CD4-positive, alpha-beta T cell (primary cell): ENCODE measurements at regions not wholly inside any gene's neighbourhood (a gene's known extent, or its start where the extent isn't known, plus 50 kb on each side); places are given as distances from the start of the nearest gene placed in this dataset.

Experiments used
- ATAC-seq: fragments of 200-7000 bp; cut with Tn5 transposase; one replicate; pipeline ENCODE4 v1.10.0; 2022; ENCODE audit warnings: mild to moderate bottlenecking; ENCODE audit not compliant: poor library complexity
- CTCF ChIA-PET: fragments of 350-600 bp; sonication (Branson Sonifier 250); formaldehyde crosslinking; loops from one replicate; lab custom pipeline; 2021; ENCODE audit warnings: antibody characterized with exemption, inconsistent platforms; lab: Charles Lee
- POLR2A ChIA-PET: fragments of 350-600 bp; sonication (Branson Sonifier 250); formaldehyde crosslinking; loops from one replicate; lab custom pipeline; 2021; ENCODE audit warnings: antibody characterized with exemption, inconsistent platforms; lab: Charles Lee
- DNase-seq, 14 experiments: peaks; one replicate each; pipeline ENCODE4 v3.0.0-alpha.2; 2013 to 2020; ENCODE audit warnings: mixed read lengths in 2 of 14
- H3K27ac ChIP-seq, 2 donors: one replicate each; pipeline versions ENCODE4 v1.5.1 to v1.7.0; 2013; ENCODE audit warnings: low read length in 2 of 2, low read depth in 1 of 2, mild to moderate bottlenecking in 1 of 2
- H3K27me3 ChIP-seq, 2 experiments: 1 replicate in 1 of 2; 2 replicates in 1 of 2; pipeline versions ENCODE4 v1.6.1 to v1.7.0; 2013; ENCODE audit warnings: low read length in 2 of 2, control low read depth in 1 of 2, mild to moderate bottlenecking in 1 of 2, moderate library complexity in 1 of 2; ENCODE audit not compliant: insufficient read depth in 2 of 2, control insufficient read depth in 1 of 2
- H3K36me3 ChIP-seq: one replicate; pipeline ENCODE4 v1.6.1; 2013; ENCODE audit warnings: low read length, control low read depth; ENCODE audit not compliant: insufficient read depth
- H3K4me1 ChIP-seq: one replicate; pipeline ENCODE4 v1.6.1; 2013; ENCODE audit warnings: low read length, control low read depth; ENCODE audit not compliant: insufficient read depth
- H3K4me3 ChIP-seq: one replicate; pipeline ENCODE4 v1.5.1; 2013; ENCODE audit warnings: mild to moderate bottlenecking, low read length, moderate library complexity
- H3K9me3 ChIP-seq, 2 experiments: 1 replicate in 1 of 2; 2 replicates in 1 of 2; pipeline versions ENCODE4 v1.6.1 to v1.7.0; 2013; ENCODE audit warnings: low read length in 2 of 2, mild to moderate bottlenecking in 2 of 2, control low read depth in 1 of 2, moderate library complexity in 1 of 2; ENCODE audit not compliant: control insufficient read depth in 1 of 2, insufficient read depth in 1 of 2
- H3K27ac Mint-ChIP-seq: one replicate; pipeline ENCODE4 v1.8.0; 2020; ENCODE audit warnings: mixed read lengths
- H3K27me3 Mint-ChIP-seq: one replicate; pipeline ENCODE4 v1.8.0; 2021; ENCODE audit warnings: mixed read lengths
- H3K36me3 Mint-ChIP-seq: one replicate; pipeline ENCODE4 v1.8.0; 2021; ENCODE audit warnings: low read depth, mixed read lengths
- H3K4me1 Mint-ChIP-seq: one replicate; pipeline ENCODE4 v1.8.0; 2021; ENCODE audit warnings: low read depth, mixed read lengths
- H3K4me3 Mint-ChIP-seq: one replicate; pipeline ENCODE4 v1.8.0; 2020; ENCODE audit warnings: mild to moderate bottlenecking, mixed read lengths
- H3K9me3 Mint-ChIP-seq: one replicate; pipeline ENCODE4 v1.8.0; 2020; ENCODE audit warnings: mixed read lengths
- intact Hi-C, 2 experiments: fragments of 100-400 bp; cut with DNase I in 1 of 2; cut with micrococcal nuclease in 1 of 2; formaldehyde crosslinking; loops; one replicate each; pipeline versions ENCODE4 v1.15.1 to v1.9.0; 2023 to 2025; cut with DNase I, micrococcal nuclease
- TF ChIP-seq, protein P1 (sequence below): fragments of 200-600 bp; IDR thresholded peaks from one replicate; pipeline ENCODE4 v1.8.0; 2022; ENCODE audit warnings: antibody characterized with exemption, mild to moderate bottlenecking

GRCh38 chr5:152487130-152487529 lies 82.1 kb upstream of the NMUR2 start:
- Mint-ChIP-seq H3K36me3 (no peaks in the 10 kb centered on the region), H3K27me3 (peaks cover 9% of the 10 kb centered on the region), H3K4me1 (no peaks in the 10 kb centered on the region), H3K27ac (no peak overlapping the region), H3K9me3 (peaks cover 2% of the 10 kb centered on the region), H3K4me3 (no peak overlapping the region)
- DNase-seq (no peak), ATAC-seq (no peak)
- POLR2A ChIA-PET = no interaction called here
- H3K36me3 ChIP-seq = no peaks in the 10 kb centered on the region
- intact Hi-C loops = no loop called here
- H3K4me1 ChIP-seq = no peaks in the 10 kb centered on the region
- H3K9me3 ChIP-seq = no peaks in the 10 kb centered on the region
- H3K4me3 ChIP-seq = no peak overlapping the region
- H3K27ac ChIP-seq = no peak overlapping the region
- TF ChIP-seq, protein P1, sequence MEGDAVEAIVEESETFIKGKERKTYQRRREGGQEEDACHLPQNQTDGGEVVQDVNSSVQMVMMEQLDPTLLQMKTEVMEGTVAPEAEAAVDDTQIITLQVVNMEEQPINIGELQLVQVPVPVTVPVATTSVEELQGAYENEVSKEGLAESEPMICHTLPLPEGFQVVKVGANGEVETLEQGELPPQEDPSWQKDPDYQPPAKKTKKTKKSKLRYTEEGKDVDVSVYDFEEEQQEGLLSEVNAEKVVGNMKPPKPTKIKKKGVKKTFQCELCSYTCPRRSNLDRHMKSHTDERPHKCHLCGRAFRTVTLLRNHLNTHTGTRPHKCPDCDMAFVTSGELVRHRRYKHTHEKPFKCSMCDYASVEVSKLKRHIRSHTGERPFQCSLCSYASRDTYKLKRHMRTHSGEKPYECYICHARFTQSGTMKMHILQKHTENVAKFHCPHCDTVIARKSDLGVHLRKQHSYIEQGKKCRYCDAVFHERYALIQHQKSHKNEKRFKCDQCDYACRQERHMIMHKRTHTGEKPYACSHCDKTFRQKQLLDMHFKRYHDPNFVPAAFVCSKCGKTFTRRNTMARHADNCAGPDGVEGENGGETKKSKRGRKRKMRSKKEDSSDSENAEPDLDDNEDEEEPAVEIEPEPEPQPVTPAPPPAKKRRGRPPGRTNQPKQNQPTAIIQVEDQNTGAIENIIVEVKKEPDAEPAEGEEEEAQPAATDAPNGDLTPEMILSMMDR = no peak
- H3K27me3 ChIP-seq = no peaks in the 10 kb centered on the region
- CTCF ChIA-PET = no interaction called here

GRCh38 chr5:152488869-152489268 lies 83.8 kb upstream of the NMUR2 start:
- H3K9me3 ChIP-seq = no peaks in the 10 kb centered on the region
- POLR2A ChIA-PET = no interaction called here

DNA sequence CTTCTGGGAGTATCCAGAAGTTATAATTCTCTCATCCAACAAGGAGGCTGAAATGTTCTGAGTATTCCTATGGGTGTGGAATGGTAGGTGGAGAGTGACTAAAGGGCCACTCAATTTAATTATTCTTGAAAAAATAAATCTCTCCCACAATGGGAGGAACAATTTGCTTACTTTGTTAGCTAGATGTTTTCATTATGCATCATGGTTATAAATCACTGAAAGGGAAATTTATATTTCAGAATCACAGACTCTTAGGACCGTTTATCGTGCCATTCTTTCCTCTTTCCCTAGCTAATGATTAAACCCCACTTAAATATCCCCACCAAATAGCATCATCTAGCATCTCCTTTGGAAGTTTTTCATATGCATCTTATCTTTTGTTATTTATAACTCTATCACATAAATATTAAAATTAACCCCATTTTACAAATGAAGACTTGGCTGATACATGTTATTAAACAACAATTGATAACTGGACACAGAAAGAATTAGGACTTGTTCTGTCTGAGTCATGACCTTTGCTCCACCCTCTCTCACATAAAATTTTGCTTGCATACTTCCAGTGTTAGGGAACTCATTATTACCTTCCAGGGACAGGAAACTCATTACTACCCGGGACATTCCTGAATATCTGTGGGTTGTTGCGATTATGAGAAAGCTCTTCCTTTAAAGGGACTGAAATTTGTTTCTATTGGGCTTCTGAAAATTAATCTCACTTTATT lies 94.9 kb upstream of the NMUR2 start:
- Mint-ChIP-seq H3K27me3 (peaks cover 12% of the 10 kb centered on the region), H3K4me1 (no peaks in the 10 kb centered on the region), H3K9me3 (no peaks in the 10 kb centered on the region), H3K27ac (no peak overlapping the region), H3K4me3 (no peak overlapping the region), H3K36me3 (no peaks in the 10 kb centered on the region)
- Histone ChIP-seq H3K4me1 (no peaks in the 10 kb centered on the region), H3K9me3 (no peaks in the 10 kb centered on the region), H3K27me3 (peaks cover 0 to 2% of the 10 kb centered on the region in 2 experiments), H3K4me3 (no peak overlapping the region), H3K27ac (no peak overlapping the region), H3K36me3 (no peaks in the 10 kb centered on the region)
- intact Hi-C loops = no loop called here
- ChIA-PET POLR2A (no interaction called here), CTCF (no interaction called here)
- DNase-seq = no peak
- TF ChIP-seq, protein P1 = no peak
- no peak for ATAC-seq

More at GRCh38 chr5:152488869-152489268, 83.8 kb upstream of the NMUR2 start:
- Mint-ChIP-seq H3K4me1 (no peaks in the 10 kb centered on the region), H3K36me3 (no peaks in the 10 kb centered on the region), H3K9me3 (peaks cover 2% of the 10 kb centered on the region), H3K27ac (no peak overlapping the region), H3K27me3 (peaks cover 2% of the 10 kb centered on the region), H3K4me3 (no peak overlapping the region)
- CTCF ChIA-PET = no interaction called here
- intact Hi-C loops = no loop called here
- Histone ChIP-seq H3K27me3 (no peaks in the 10 kb centered on the region), H3K27ac (no peak overlapping the region), H3K4me1 (no peaks in the 10 kb centered on the region), H3K4me3 (no peak overlapping the region), H3K36me3 (no peaks in the 10 kb centered on the region)
- DNase-seq = no peak
- TF ChIP-seq, protein P1 = no peak
- no peak for ATAC-seq
